K562 (cell line): ENCODE measurements at regions not wholly inside any gene's neighbourhood (a gene's known extent, or its start where the extent isn't known, plus 50 kb on each side); places are given as distances from the start of the nearest gene placed in this dataset.

ENCODE experiments used
- ATAC-seq: fragments of 200-7000 bp; cut with Tn5 transposase; 3 replicates; pipeline ENCODE4 v1.9.1; 2020; ENCODE audit warnings: moderate library complexity
- BruUV-seq: library from RNA; stranded (reverse); fragments of 400-500 nt; replicated peaks from 2 replicates; lab custom pipeline; 2021; lab: Mats Ljungman, UMichigan
- CTCF ChIA-PET: fragments of 300-600 bp; formaldehyde crosslinking; extraction: SDS; loops from one replicate; lab custom pipeline; 2021; ENCODE audit warnings: low intra/inter-chr PET ratio; lab: Yijun Ruan, JAX
- POLR2A ChIA-PET: fragments of 300-600, 350-650 bp; sonication (Branson Sonifier 250); formaldehyde crosslinking; extraction: SDS; loops from one replicate; lab custom pipeline; 2021; ENCODE audit warnings: antibody characterized with exemption, inconsistent platforms; lab: Yijun Ruan, JAX
- DNase-seq, 4 experiments: peaks; one replicate each; pipeline versions ENCODE4 v3.0.0 to v3.0.0-alpha.2; 2011 to 2018; ENCODE audit warnings: low spot score in 3 of 4, mixed read lengths in 3 of 4; ENCODE audit errors: extremely low read depth in 1 of 4
- FAIRE-seq: peaks from 2 replicates; lab custom pipeline; 2011; peaks lifted over from hg19 to GRCh38; lab: Jason Lieb, UNC
- H2AFZ ChIP-seq: 2 replicates; pipeline ENCODE4 v1.6.0; 2011; ENCODE audit warnings: low read depth, low read length, control low read depth, inconsistent platforms
- H3K27ac ChIP-seq: fragments of 200-600 bp; 3 replicates; pipeline ENCODE4 v1.8.0; 2011; ENCODE audit warnings: low read depth, mild to moderate bottlenecking, control low read depth, inconsistent platforms, low read length, moderate library complexity, mixed read lengths; ENCODE audit errors: extremely low read depth
- H3K27me3 ChIP-seq, 2 experiments: fragments of 300-600 bp in 1 of 2; 2 replicates in 1 of 2; 3 replicates in 1 of 2; pipeline versions ENCODE4 v1.6.0 to v1.8.0; 2011; ENCODE audit warnings: inconsistent platforms in 2 of 2, low read length in 2 of 2, mild to moderate bottlenecking in 1 of 2, mixed read lengths in 1 of 2, moderate library complexity in 1 of 2; ENCODE audit not compliant: control insufficient read depth in 2 of 2, insufficient read depth in 2 of 2
- H3K36me3 ChIP-seq: fragments of 300-600 bp; 3 replicates; pipeline ENCODE4 v1.8.0; 2011; ENCODE audit warnings: mild to moderate bottlenecking, low read length, inconsistent platforms; ENCODE audit not compliant: control insufficient read depth, insufficient read depth
- H3K4me1 ChIP-seq, 2 experiments: fragments of 200-600 bp in 1 of 2; replicated peaks in 1 of 2; 2 replicates in 1 of 2; 3 replicates in 1 of 2; pipeline versions ENCODE4 v1.5.1 to v1.8.0; 2011; ENCODE audit warnings: inconsistent platforms in 2 of 2, low read length in 2 of 2, mild to moderate bottlenecking in 1 of 2, mixed read lengths in 1 of 2, moderate library complexity in 1 of 2; ENCODE audit not compliant: control insufficient read depth in 2 of 2, insufficient read depth in 2 of 2
- H3K4me2 ChIP-seq: 2 replicates; pipeline ENCODE4 v1.6.1; 2011; ENCODE audit warnings: low read length, control low read depth, inconsistent platforms, mixed read lengths; ENCODE audit not compliant: insufficient read depth
- H3K4me3 ChIP-seq: fragments of 200-600 bp; sonication (generic), shearing (Covaris generic); 2 replicates; pipeline ENCODE4 v1.5.1; 2016; ENCODE audit warnings: control low read depth, inconsistent platforms
- H3K79me2 ChIP-seq: fragments of 200-600 bp; 3 replicates; pipeline ENCODE4 v1.8.0; 2011; ENCODE audit warnings: low read length, inconsistent platforms; ENCODE audit not compliant: control insufficient read depth, insufficient read depth
- H3K9ac ChIP-seq, 2 experiments: 2 replicates each; pipeline versions ENCODE4 v1.6.0 to v1.6.1; 2011; ENCODE audit warnings: low read depth in 2 of 2, low read length in 2 of 2, control low read depth in 1 of 2, inconsistent platforms in 1 of 2, mild to moderate bottlenecking in 1 of 2, mixed read lengths in 1 of 2; ENCODE audit not compliant: insufficient read depth in 1 of 2
- H3K9me1 ChIP-seq: one replicate; pipeline ENCODE4 v1.6.0; 2011; ENCODE audit warnings: inconsistent platforms, mild to moderate bottlenecking, low read length, moderate library complexity; ENCODE audit not compliant: control insufficient read depth, insufficient read depth
- H3K9me3 ChIP-seq: replicated peaks from 2 replicates; pipeline ENCODE4 v1.5.1; 2011; ENCODE audit warnings: low read depth, low read length, inconsistent platforms; ENCODE audit not compliant: control insufficient read depth, insufficient read depth
- H4K20me1 ChIP-seq: replicated peaks from 2 replicates; pipeline ENCODE4 v1.6.1; 2011; ENCODE audit warnings: low read length, inconsistent platforms, mixed read lengths; ENCODE audit not compliant: control insufficient read depth, insufficient read depth
- COPS2 ChIP-seq: fragments of 450-650 bp; conservative IDR thresholded peaks from 2 replicates; pipeline ENCODE4 v1.6.1; 2016; ENCODE audit warnings: mild to moderate bottlenecking, moderate library complexity
- DIDO1 ChIP-seq: fragments of 450-650 bp; IDR thresholded peaks from 2 replicates; pipeline ENCODE4 v1.6.1; 2016; ENCODE audit warnings: low read depth, missing biosample characterization, missing genetic modification characterization
- MTF1 ChIP-seq: fragments of 250-450 bp; sonication (Bioruptor Pico); IDR thresholded peaks from 2 replicates; pipeline ENCODE4 v1.9.0; 2021; ENCODE audit warnings: moderate library complexity, mild to moderate bottlenecking, inconsistent platforms, borderline replicate concordance
- NFE2L1 ChIP-seq: fragments of 450-650 bp; IDR thresholded peaks from 2 replicates; pipeline ENCODE4 v1.6.1; 2016; ENCODE audit warnings: missing genetic modification characterization, low read depth, mild to moderate bottlenecking, missing compliant biosample characterization, moderate library complexity, borderline replicate concordance
- ZNF134 ChIP-seq: fragments of 250-450 bp; sonication (Bioruptor Pico); conservative IDR thresholded peaks from 2 replicates; pipeline ENCODE4 v1.4.0; 2020
- ZNF354B ChIP-seq: fragments of 250-450 bp; sonication (Bioruptor Pico); IDR thresholded peaks from 2 replicates; pipeline ENCODE4 v1.4.0; 2020
- WGBS: fragments of 100-300 bp; shearing (Covaris generic); methylation state at CpG from one replicate; pipeline ENCODE4 v1.1.6; 2016; ENCODE audit warnings: low coverage, mixed read lengths; ENCODE audit not compliant: insufficient coverage; ENCODE audit errors: missing lambda C conversion rate; 5-methylcytosine and 5-hydroxymethylcytosine counted together
- in situ Hi-C: fragments of 300-500 bp; cut with MboI; formaldehyde crosslinking; loops from 4 replicates; pipeline ENCODE4 v1.15.0; 2018; ENCODE audit warnings: inconsistent platforms, mixed read lengths
- intact Hi-C: fragments of 100-400 bp; cut with micrococcal nuclease; formaldehyde crosslinking; loops from 2 replicates; pipeline ENCODE4 v1.14.2; 2022
- TF ChIP-seq, protein P1 (sequence below), 2 experiments: IDR thresholded peaks in 1 of 2; conservative IDR thresholded peaks in 1 of 2; 2 replicates each; pipeline ENCODE4 v1.6.1; 2016; ENCODE audit warnings: low read depth in 2 of 2, mild to moderate bottlenecking in 1 of 2, missing compliant biosample characterization in 1 of 2, missing genetic modification characterization in 1 of 2, moderate library complexity in 1 of 2
- TF ChIP-seq, protein P2 (sequence below): sonication (generic); formaldehyde crosslinking; IDR thresholded peaks from 2 replicates; pipeline ENCODE4 v1.8.1; 2023; ENCODE audit warnings: mild to moderate bottlenecking, missing genetic modification reagents

DNA sequence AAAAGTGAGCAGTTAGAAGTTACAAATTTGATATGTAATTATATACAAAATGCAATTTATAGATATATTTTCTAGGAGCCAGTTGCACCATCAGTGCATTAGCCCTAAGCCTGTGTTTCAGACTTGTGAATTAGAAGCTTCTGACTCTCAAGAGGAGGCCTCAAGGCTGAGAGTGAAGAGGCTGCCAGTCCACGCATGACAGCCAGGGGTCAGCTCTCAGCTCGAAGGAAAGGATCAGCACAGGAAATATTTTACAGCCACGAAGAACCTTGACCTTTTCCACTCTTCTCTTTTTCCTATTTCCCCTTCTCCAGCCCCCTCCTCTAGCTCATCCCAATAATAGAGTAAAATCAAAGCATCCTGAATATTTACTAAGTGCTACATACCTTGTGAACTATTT is 642.4 kb downstream of the TRIML1 start:
- no peak for ATAC-seq
- WGBS, result 0% methylated on average over 3 of the region's 3 CpGs
- H4K20me1 ChIP-seq, result no peaks in the 10 kb centered on the region
- no peaks in the 10 kb centered on the region for H3K9me1 ChIP-seq
- FAIRE-seq, result no peak
- H2AFZ ChIP-seq, result no peak overlapping the region
- ChIA-PET CTCF (no interaction called here), POLR2A (no interaction called here)
- intact Hi-C loops, result no loop called here
- H3K9ac ChIP-seq, result no peak overlapping the region
- no peaks in the 10 kb centered on the region for H3K36me3 ChIP-seq
- no peak overlapping the region for H3K4me3 ChIP-seq
- H3K9me3 ChIP-seq, result no peaks in the 10 kb centered on the region
- no peaks in the 10 kb centered on the region for H3K27me3 ChIP-seq
- TF ChIP-seq, protein P1, sequence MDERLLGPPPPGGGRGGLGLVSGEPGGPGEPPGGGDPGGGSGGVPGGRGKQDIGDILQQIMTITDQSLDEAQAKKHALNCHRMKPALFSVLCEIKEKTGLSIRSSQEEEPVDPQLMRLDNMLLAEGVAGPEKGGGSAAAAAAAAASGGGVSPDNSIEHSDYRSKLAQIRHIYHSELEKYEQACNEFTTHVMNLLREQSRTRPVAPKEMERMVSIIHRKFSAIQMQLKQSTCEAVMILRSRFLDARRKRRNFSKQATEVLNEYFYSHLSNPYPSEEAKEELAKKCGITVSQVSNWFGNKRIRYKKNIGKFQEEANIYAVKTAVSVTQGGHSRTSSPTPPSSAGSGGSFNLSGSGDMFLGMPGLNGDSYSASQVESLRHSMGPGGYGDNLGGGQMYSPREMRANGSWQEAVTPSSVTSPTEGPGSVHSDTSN (CRISPR knock-in tag; IDR thresholded peaks at IDR 0.05; ENCODE audit: low read depth), result no peak
- TF ChIP-seq, protein P1 (tag; conservative IDR thresholded peaks at IDR 0.05; ENCODE audit: low read depth), result no peak
- TF ChIP-seq ZNF354B (CRISPR knock-in tag) (no peak), DIDO1 (tag) (no peak), NFE2L1 (no peak), COPS2 (no peak), ZNF134 (no peak), MTF1 (no peak)
- TF ChIP-seq, protein P2, sequence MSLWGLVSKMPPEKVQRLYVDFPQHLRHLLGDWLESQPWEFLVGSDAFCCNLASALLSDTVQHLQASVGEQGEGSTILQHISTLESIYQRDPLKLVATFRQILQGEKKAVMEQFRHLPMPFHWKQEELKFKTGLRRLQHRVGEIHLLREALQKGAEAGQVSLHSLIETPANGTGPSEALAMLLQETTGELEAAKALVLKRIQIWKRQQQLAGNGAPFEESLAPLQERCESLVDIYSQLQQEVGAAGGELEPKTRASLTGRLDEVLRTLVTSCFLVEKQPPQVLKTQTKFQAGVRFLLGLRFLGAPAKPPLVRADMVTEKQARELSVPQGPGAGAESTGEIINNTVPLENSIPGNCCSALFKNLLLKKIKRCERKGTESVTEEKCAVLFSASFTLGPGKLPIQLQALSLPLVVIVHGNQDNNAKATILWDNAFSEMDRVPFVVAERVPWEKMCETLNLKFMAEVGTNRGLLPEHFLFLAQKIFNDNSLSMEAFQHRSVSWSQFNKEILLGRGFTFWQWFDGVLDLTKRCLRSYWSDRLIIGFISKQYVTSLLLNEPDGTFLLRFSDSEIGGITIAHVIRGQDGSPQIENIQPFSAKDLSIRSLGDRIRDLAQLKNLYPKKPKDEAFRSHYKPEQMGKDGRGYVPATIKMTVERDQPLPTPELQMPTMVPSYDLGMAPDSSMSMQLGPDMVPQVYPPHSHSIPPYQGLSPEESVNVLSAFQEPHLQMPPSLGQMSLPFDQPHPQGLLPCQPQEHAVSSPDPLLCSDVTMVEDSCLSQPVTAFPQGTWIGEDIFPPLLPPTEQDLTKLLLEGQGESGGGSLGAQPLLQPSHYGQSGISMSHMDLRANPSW (CRISPR knock-in tag), result no peak
- TF ChIP-seq, all 486 proteins: peak for 0
- no TSS peak for BruUV-seq
- H3K27ac ChIP-seq, result no peak overlapping the region
- in situ Hi-C loops, result no loop called here
- DNase-seq, result no peak
- no peaks in the 10 kb centered on the region for H3K79me2 ChIP-seq
- H3K4me1 ChIP-seq, result no peaks in the 10 kb centered on the region
- H3K4me2 ChIP-seq, result no peak overlapping the region
